HepG2 (cell line): ENCODE measurements at regions not wholly inside any gene's neighbourhood (a gene's known extent, or its start where the extent isn't known, plus 50 kb on each side); places are given as distances from the start of the nearest gene placed in this dataset.

ENCODE experiments used
- CTCF ChIP-seq: sonication (generic); formaldehyde crosslinking; IDR thresholded peaks from 2 replicates; pipeline ENCODE4 v1.5.0; 2020; ENCODE audit warnings: mild to moderate bottlenecking, missing genetic modification reagents, moderate library complexity
- GZF1 ChIP-seq: sonication (generic); formaldehyde crosslinking; IDR thresholded peaks from 2 replicates; pipeline ENCODE4 v1.5.1; 2020; ENCODE audit warnings: mild to moderate bottlenecking, missing genetic modification reagents
- HNRNPUL1 ChIP-seq: fragments of 200-400 bp; formaldehyde crosslinking; IDR thresholded peaks from 2 replicates; pipeline ENCODE4 v1.6.1; 2017; ENCODE audit warnings: low read depth, mild to moderate bottlenecking, low read length, moderate library complexity
- MEIS2 ChIP-seq: sonication (generic); formaldehyde crosslinking; IDR thresholded peaks from 2 replicates; pipeline ENCODE4 v1.9.0; 2021; ENCODE audit warnings: mild to moderate bottlenecking, missing genetic modification reagents
- SAP130 ChIP-seq: IDR thresholded peaks from 2 replicates; pipeline ENCODE4 v1.6.1; 2016; ENCODE audit warnings: low read depth
- SMAD3 ChIP-seq: sonication (generic); formaldehyde crosslinking; IDR thresholded peaks from 2 replicates; pipeline ENCODE4 v1.4.0; 2020; ENCODE audit warnings: missing genetic modification reagents
- SMC3 ChIP-seq: IDR thresholded peaks from 2 replicates; pipeline ENCODE4 v1.6.1; 2011; ENCODE audit warnings: low read length, improper control_type of control experiment
- TARDBP ChIP-seq: sonication (generic); formaldehyde crosslinking; IDR thresholded peaks from 2 replicates; pipeline ENCODE4 v1.8.0; 2022; ENCODE audit warnings: mild to moderate bottlenecking, missing genetic modification reagents
- XBP1 ChIP-seq: sonication (generic); formaldehyde crosslinking; IDR thresholded peaks from 2 replicates; pipeline ENCODE4 v1.5.0; 2020; ENCODE audit warnings: missing genetic modification reagents
- ZFY ChIP-seq: sonication (generic); formaldehyde crosslinking; IDR thresholded peaks from 2 replicates; pipeline ENCODE4 v1.4.0; 2020; ENCODE audit warnings: missing genetic modification reagents
- TF ChIP-seq, protein P1 (sequence below): IDR thresholded peaks from 2 replicates; pipeline ENCODE4 v1.6.1; 2016
- TF ChIP-seq, protein P2 (sequence below), 2 experiments: sonication (generic) in 1 of 2; formaldehyde crosslinking in 1 of 2; IDR thresholded peaks; 2 replicates each; pipeline versions ENCODE4 v1.4.0 to v1.6.1; 2018 to 2020; ENCODE audit warnings: missing genetic modification reagents in 2 of 2, borderline replicate concordance in 1 of 2, low read depth in 1 of 2, mild to moderate bottlenecking in 1 of 2, missing biosample characterization in 1 of 2

DNA sequence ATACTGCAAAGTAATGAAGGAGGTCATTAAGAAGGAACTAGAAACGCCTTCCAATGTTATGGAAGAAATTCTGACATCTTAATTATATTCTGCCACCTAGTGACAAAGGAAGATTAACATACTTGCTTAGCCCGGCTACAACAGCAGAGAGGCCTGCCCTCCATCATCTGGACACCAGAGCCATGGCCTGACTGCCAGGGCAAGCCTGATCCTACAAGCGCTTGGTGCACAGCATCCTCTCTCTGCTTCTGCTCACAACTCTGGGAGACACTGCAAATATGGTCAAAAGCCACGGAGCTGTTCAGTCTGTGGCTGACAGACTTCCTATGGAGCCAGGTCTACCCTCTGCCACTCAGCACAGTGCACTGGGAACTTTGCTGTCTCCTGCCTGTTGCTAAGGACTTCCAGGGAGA, 87.3 kb upstream of the SLC44A1 start (continued):
- TF ChIP-seq CTCF (CRISPR knock-in tag) (peak; percentile 74), HNRNPUL1 (no peak), MEIS2 (CRISPR knock-in tag) (no peak), SAP130 (CRISPR knock-in tag) (peak; percentile 31; the same call in 1 of the 2 replicates), SMAD3 (CRISPR knock-in tag) (no peak), XBP1 (CRISPR knock-in tag) (no peak), TARDBP (0 out of 2 replicates have a peak, but pooled peaks have one; percentile 10), GZF1 (CRISPR knock-in tag) (no peak), ZFY (CRISPR knock-in tag) (0 out of 2 replicates have a peak, but pooled peaks have one; percentile 26), SMC3 (peak; percentile 51; the same call in 1 of the 2 replicates)
- TF ChIP-seq, protein P1, sequence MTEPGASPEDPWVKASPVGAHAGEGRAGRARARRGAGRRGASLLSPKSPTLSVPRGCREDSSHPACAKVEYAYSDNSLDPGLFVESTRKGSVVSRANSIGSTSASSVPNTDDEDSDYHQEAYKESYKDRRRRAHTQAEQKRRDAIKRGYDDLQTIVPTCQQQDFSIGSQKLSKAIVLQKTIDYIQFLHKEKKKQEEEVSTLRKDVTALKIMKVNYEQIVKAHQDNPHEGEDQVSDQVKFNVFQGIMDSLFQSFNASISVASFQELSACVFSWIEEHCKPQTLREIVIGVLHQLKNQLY (CRISPR knock-in tag), result no peak
- TF ChIP-seq, protein P2, sequence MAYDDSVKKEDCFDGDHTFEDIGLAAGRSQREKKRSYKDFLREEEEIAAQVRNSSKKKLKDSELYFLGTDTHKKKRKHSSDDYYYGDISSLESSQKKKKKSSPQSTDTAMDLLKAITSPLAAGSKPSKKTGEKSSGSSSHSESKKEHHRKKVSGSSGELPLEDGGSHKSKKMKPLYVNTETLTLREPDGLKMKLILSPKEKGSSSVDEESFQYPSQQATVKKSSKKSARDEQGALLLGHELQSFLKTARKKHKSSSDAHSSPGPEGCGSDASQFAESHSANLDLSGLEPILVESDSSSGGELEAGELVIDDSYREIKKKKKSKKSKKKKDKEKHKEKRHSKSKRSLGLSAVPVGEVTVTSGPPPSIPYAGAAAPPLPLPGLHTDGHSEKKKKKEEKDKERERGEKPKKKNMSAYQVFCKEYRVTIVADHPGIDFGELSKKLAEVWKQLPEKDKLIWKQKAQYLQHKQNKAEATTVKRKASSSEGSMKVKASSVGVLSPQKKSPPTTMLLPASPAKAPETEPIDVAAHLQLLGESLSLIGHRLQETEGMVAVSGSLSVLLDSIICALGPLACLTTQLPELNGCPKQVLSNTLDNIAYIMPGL (CRISPR knock-in tag; IDR thresholded peaks at IDR 0.05; ENCODE audit: borderline replicate concordance in 1 of 2, low read depth in 1 of 2), result peak in 1 of 2 experiments; percentile 45; a peak in 1 of 4 replicates
